CD4-positive, alpha-beta T cell treated with Interleukin-4 for 4 hours (primary cell): ENCODE measurements at regions not wholly inside any gene's neighbourhood (a gene's known extent, or its start where the extent isn't known, plus 50 kb on each side); places are given as distances from the start of the nearest gene placed in this dataset.
A peak's percentile ranks its signal among the peaks of the same experiment; 100 is the strongest.

Source experiments
- DNase-seq: peaks from one replicate; pipeline ENCODE4 v3.0.0-alpha.2; 2020

- DNase-seq = no peak
These were observed 119.7 kb downstream of the RCN1 start for GRCh38 chr11:32210556-32210955.

GRCh38 chr11:32213223-32213622, 122.3 kb downstream of the RCN1 start:
- no peak for DNase-seq

- no peak for DNase-seq
These were observed 124.3 kb downstream of the RCN1 start for GRCh38 chr11:32215157-32215556.

GRCh38 chr11:32216749-32217148, 125.9 kb downstream of the RCN1 start:
- DNase-seq = no peak

- DNase-seq = no peak
These were observed 128.4 kb downstream of the RCN1 start for GRCh38 chr11:32219320-32219719.

GRCh38 chr11:32221476-32222032, 130.7 kb downstream of the RCN1 start:
- DNase-seq = no peak

GRCh38 chr11:32224580-32224979, 133.7 kb downstream of the RCN1 start:
- no peak for DNase-seq

GRCh38 chr11:32225571-32226285, 134.9 kb downstream of the RCN1 start:
- DNase-seq = no peak

- no peak for DNase-seq
These were observed 135.6 kb downstream of the RCN1 start for GRCh38 chr11:32226480-32226879.

GRCh38 chr11:32229576-32230240, 138.8 kb downstream of the RCN1 start:
- no peak for DNase-seq

GRCh38 chr11:32231909-32232493, 141.1 kb downstream of the RCN1 start:
- DNase-seq = peak; percentile 6

- no peak for DNase-seq
These were observed 141.6 kb downstream of the RCN1 start for GRCh38 chr11:32232516-32232915.

GRCh38 chr11:32233276-32233675, 142.4 kb downstream of the RCN1 start:
- no peak for DNase-seq

GRCh38 chr11:32233928-32234327, 143.1 kb downstream of the RCN1 start:
- no peak for DNase-seq

- DNase-seq = no peak
These were observed 153.6 kb downstream of the RCN1 start for GRCh38 chr11:32244453-32244852.

- no peak for DNase-seq
These were observed 162.8 kb downstream of the RCN1 start for GRCh38 chr11:32253706-32254105.

- no peak for DNase-seq
These were observed 165.0 kb downstream of the RCN1 start for GRCh38 chr11:32255841-32256240.

- no peak for DNase-seq
These were observed 165.6 kb downstream of the RCN1 start for GRCh38 chr11:32256466-32256865.

- DNase-seq = peak; percentile 8
These were observed 168.8 kb downstream of the RCN1 start for GRCh38 chr11:32259641-32260081.

- DNase-seq = no peak
These were observed 171.5 kb downstream of the RCN1 start for GRCh38 chr11:32262367-32262766.

- no peak for DNase-seq
These were observed 169.4 kb downstream of the WT1 start for GRCh38 chr11:32265911-32266310.

- DNase-seq = no peak
These were observed 168.7 kb downstream of the WT1 start for GRCh38 chr11:32266601-32267000.

GRCh38 chr11:32267679-32268187, 167.6 kb downstream of the WT1 start:
- no peak for DNase-seq

- no peak for DNase-seq
These were observed 161.4 kb downstream of the WT1 start for GRCh38 chr11:32273931-32274330.
